ENCODE measurements at regions not wholly inside any gene's neighbourhood (a gene's known extent, or its start where the extent isn't known, plus 50 kb on each side); places are given as distances from the start of the nearest gene placed in this dataset.

GRCh38 chr7:116436305-116436826 lies 63.2 kb upstream of the CAV2 start:
- TF ChIP-seq EP300 (IDR thresholded peaks at IDR 0.05) (no peak), POLR2A (IDR thresholded peaks at IDR 0.05; ENCODE audit: low read depth) (no peak), CTCF (IDR thresholded peaks at IDR 0.05) (no peak), POLR2AphosphoS5 (IDR thresholded peaks at IDR 0.05) (no peak)

Data from esophagus muscularis mucosa (tissue), 4 donors.